Adrenal gland (tissue), 9 donors: ENCODE measurements at regions not wholly inside any gene's neighbourhood (a gene's known extent, or its start where the extent isn't known, plus 50 kb on each side); places are given as distances from the start of the nearest gene placed in this dataset.

Experiments used
- DNase-seq, 7 donors: peaks; one replicate each; pipeline ENCODE4 v3.0.0-alpha.2; 2019 to 2020
- H3K27ac ChIP-seq, 5 donors: fragments of 200-600 bp; sonication (generic) in 4 of 5; 1 replicate in 3 of 5; 2 replicates in 2 of 5; pipeline versions ENCODE4 v1.5.1 to v1.8.0; 2016 to 2020; ENCODE audit warnings: mild to moderate bottlenecking in 1 of 5
- H3K27me3 ChIP-seq: fragments of 200-600 bp; 2 replicates; pipeline ENCODE4 v1.8.0; 2021
- H3K36me3 ChIP-seq, 2 donors: fragments of 200-600 bp; replicated peaks in 1 of 2; 1 replicate in 1 of 2; 2 replicates in 1 of 2; pipeline versions ENCODE4 v1.5.1 to v1.8.0; 2018 to 2022
- H3K4me1 ChIP-seq, 2 donors: fragments of 200-600 bp; replicated peaks in 1 of 2; 1 replicate in 1 of 2; 2 replicates in 1 of 2; pipeline versions ENCODE4 v1.5.1 to v1.8.0; 2018 to 2021
- H3K4me3 ChIP-seq, 4 donors: fragments of 200-600 bp; sonication (generic) in 3 of 4; one replicate each; pipeline ENCODE4 v1.5.1; 2016 to 2018
- H3K9me3 ChIP-seq, 3 donors: fragments of 200-600 bp; sonication (generic) in 1 of 3; replicated peaks in 1 of 3; 1 replicate in 2 of 3; 2 replicates in 1 of 3; pipeline versions ENCODE4 v1.5.1 to v1.8.0; 2016 to 2021
- CTCF ChIP-seq, 6 experiments: fragments of 450-650 bp in 4 of 6; fragments of 200-600 bp in 2 of 6; sonication (generic) in 1 of 6; IDR thresholded peaks; 1 replicate in 5 of 6; 2 replicates in 1 of 6; pipeline versions ENCODE4 v1.5.1 to v1.8.0; 2016 to 2021; ENCODE audit warnings: antibody characterized with exemption in 6 of 6, mild to moderate bottlenecking in 2 of 6, moderate library complexity in 1 of 6
- POLR2A ChIP-seq, 2 donors: fragments of 450-650 bp; IDR thresholded peaks; one replicate each; pipeline ENCODE4 v1.6.1; 2017; ENCODE audit warnings: antibody characterized with exemption in 2 of 2, mild to moderate bottlenecking in 2 of 2, moderate library complexity in 1 of 2
- WGBS, 4 donors: extraction: QIAGEN DNeasy Blood & Tissue Kit in 2 of 4; methylation state at CpG; one replicate each; pipeline versions ENCODE4 v1.1.5 to v1.1.7; 2013 to 2017; 5-methylcytosine and 5-hydroxymethylcytosine counted together
- intact Hi-C, 2 donors: fragments of 100-400 bp; cut with DNase I; formaldehyde crosslinking; loops; one replicate each; pipeline versions ENCODE4 v1.14.1 to v1.15.0; 2022 to 2023
- donor health status: healthy with polysubstance abuse.
- donor health status: Bipolar disorder and iron deficiency.
- donor health status: DM: yes; HTN: yes; CAD: no.
- donor health status: DM: no; HTN: no; CAD: no.
- donor health status: DM: no; HTN: no; CAD: no.

- Histone ChIP-seq H3K4me1 (no peaks in the 10 kb centered on the region), H3K27ac (no peak overlapping the region), H3K27me3 (no peaks in the 10 kb centered on the region), H3K9me3 (no peaks in the 10 kb centered on the region), H3K4me3 (no peak overlapping the region), H3K36me3 (no peaks in the 10 kb centered on the region)
- no peak for TF ChIP-seq POLR2A (IDR thresholded peaks at IDR 0.05)
- intact Hi-C loops, result no loop called here
- WGBS, 4 donors, result 85 to 97% (median 92%) methylated on average over 4 of the region's 4 CpGs
- no peak for DNase-seq
Measured at GRCh38 chr20:16220826-16221225, 352.4 kb downstream of the KIF16B start.

GRCh38 chr20:16219182-16219581, 354.1 kb downstream of the KIF16B start:
- Histone ChIP-seq H3K4me1 (no peaks in the 10 kb centered on the region), H3K27ac (no peak overlapping the region), H3K9me3 (no peaks in the 10 kb centered on the region), H3K4me3 (no peak overlapping the region), H3K36me3 (no peaks in the 10 kb centered on the region), H3K27me3 (no peaks in the 10 kb centered on the region)
- DNase-seq, result no peak
- intact Hi-C loops, result no loop called here
- no peak for TF ChIP-seq POLR2A (IDR thresholded peaks at IDR 0.05)
- TF ChIP-seq CTCF (IDR thresholded peaks at IDR 0.05), result no peak

- Histone ChIP-seq H3K27ac (no peak overlapping the region), H3K4me3 (no peak overlapping the region), H3K36me3 (no peaks in the 10 kb centered on the region), H3K9me3 (no peaks in the 10 kb centered on the region), H3K4me1 (no peaks in the 10 kb centered on the region), H3K27me3 (no peaks in the 10 kb centered on the region)
- no peak for TF ChIP-seq CTCF (IDR thresholded peaks at IDR 0.05)
- TF ChIP-seq POLR2A (IDR thresholded peaks at IDR 0.05), result no peak
- intact Hi-C loops, result no loop called here
- 81 to 89% (median 84%) methylated on average over 5 to 6 of the region's 6 CpGs for WGBS, 4 donors
- DNase-seq, result no peak
Measured at GRCh38 chr20:16216914-16217230, 356.4 kb downstream of the KIF16B start.

GRCh38 chr20:16216227-16216913, 356.9 kb downstream of the KIF16B start:
- no peaks in the 10 kb centered on the region for H3K27me3 ChIP-seq
- no peak overlapping the region for H3K27ac ChIP-seq
- DNase-seq, result no peak
- H3K36me3 ChIP-seq, result no peaks in the 10 kb centered on the region
- intact Hi-C loops, result no loop called here
- H3K4me3 ChIP-seq, result no peak overlapping the region
- no peaks in the 10 kb centered on the region for H3K4me1 ChIP-seq
- no peak for TF ChIP-seq POLR2A (IDR thresholded peaks at IDR 0.05)
- TF ChIP-seq CTCF (IDR thresholded peaks at IDR 0.05), result no peak
- no peaks in the 10 kb centered on the region for H3K9me3 ChIP-seq
- 78 to 87% (median 86%) methylated on average over 10 of the region's 10 CpGs for WGBS, 4 donors

- Histone ChIP-seq H3K36me3 (no peaks in the 10 kb centered on the region), H3K27ac (no peak overlapping the region), H3K4me1 (no peaks in the 10 kb centered on the region), H3K4me3 (no peak overlapping the region), H3K9me3 (no peaks in the 10 kb centered on the region), H3K27me3 (no peaks in the 10 kb centered on the region)
- TF ChIP-seq POLR2A (IDR thresholded peaks at IDR 0.05) (no peak), CTCF (IDR thresholded peaks at IDR 0.05) (no peak)
- WGBS, 4 donors, result 59 to 63% (median 59%) methylated on average over 4 of the region's 4 CpGs
- intact Hi-C loops, result no loop called here
- DNase-seq, result no peak
Measured at GRCh38 chr20:16215041-16215440, 358.2 kb downstream of the KIF16B start.
